ENCODE measurements at regions not wholly inside any gene's neighbourhood (a gene's known extent, or its start where the extent isn't known, plus 50 kb on each side); places are given as distances from the start of the nearest gene placed in this dataset.

GRCh38 chr1:5140962-5141361 lies 486.6 kb downstream of the AJAP1 start:
- ChIA-PET CTCF (no interaction called here), POLR2A (no interaction called here)
- no peaks in the 10 kb centered on the region for H3K4me1 ChIP-seq
- Mint-ChIP-seq H3K36me3 (ENCODE audit: insufficient read depth, unreplicated experiment) (no peaks in the 10 kb centered on the region), H3K9me3 (ENCODE audit: unreplicated experiment) (no peaks in the 10 kb centered on the region), H3K4me1 (ENCODE audit: low read depth, unreplicated experiment) (no peaks in the 10 kb centered on the region), H3K27me3 (ENCODE audit: insufficient read depth, unreplicated experiment) (peaks cover 13% of the 10 kb centered on the region), H3K4me3 (ENCODE audit: unreplicated experiment) (no peak overlapping the region), H3K27ac (ENCODE audit: unreplicated experiment) (no peak overlapping the region)
- DNase-seq, result no peak
- no peak overlapping the region for H3K4me3 ChIP-seq (ENCODE audit: low read depth, low read length)
- intact Hi-C loops (cut with micrococcal nuclease; ENCODE audit: unreplicated experiment), result no loop called here
- no peak for TF ChIP-seq CTCF (IDR thresholded peaks at IDR 0.05; ENCODE audit: insufficient read depth in 1 of 2, low read depth in 1 of 2, low read length in 1 of 2, severe bottlenecking in 1 of 2, unreplicated experiment in 1 of 2)
- H3K36me3 ChIP-seq (ENCODE audit: control insufficient read depth, insufficient read depth, low read length), result no peaks in the 10 kb centered on the region
- H3K27me3 ChIP-seq (replicated peaks; ENCODE audit: control insufficient read depth, insufficient read depth, low read length), result no peaks in the 10 kb centered on the region
- BruUV-seq (replicated peaks), result no TSS peak
- no peaks in the 10 kb centered on the region for H3K9me3 ChIP-seq

DNA sequence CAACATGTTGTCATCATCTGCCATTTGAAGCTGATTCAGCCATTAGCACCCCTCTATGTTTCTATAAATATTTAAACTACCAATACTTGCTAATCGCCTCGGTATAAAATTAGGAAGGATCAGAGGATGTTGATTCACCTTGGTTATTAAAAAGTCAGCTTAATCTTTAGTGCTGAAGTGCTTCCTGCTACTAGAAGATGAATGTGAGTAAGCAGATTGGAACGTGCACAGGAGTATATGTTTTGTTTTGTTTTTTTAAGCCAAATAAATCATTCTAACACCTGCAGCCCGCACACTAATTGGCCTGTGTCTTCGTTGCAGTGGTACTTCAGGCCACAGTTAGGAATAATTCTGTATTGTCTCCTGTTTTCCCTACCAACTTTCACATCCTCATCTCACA lies 485.7 kb downstream of the AJAP1 start:
- intact Hi-C loops (cut with micrococcal nuclease; ENCODE audit: unreplicated experiment), result no loop called here
- Histone ChIP-seq H3K36me3 (ENCODE audit: control insufficient read depth, insufficient read depth, low read length) (no peaks in the 10 kb centered on the region), H3K9me3 (no peaks in the 10 kb centered on the region), H3K27me3 (replicated peaks; ENCODE audit: control insufficient read depth, insufficient read depth, low read length) (no peaks in the 10 kb centered on the region), H3K4me1 (no peaks in the 10 kb centered on the region), H3K4me3 (ENCODE audit: low read depth, low read length) (no peak overlapping the region)
- DNase-seq, result no peak
- Mint-ChIP-seq H3K4me1 (ENCODE audit: low read depth, unreplicated experiment) (no peaks in the 10 kb centered on the region), H3K4me3 (ENCODE audit: unreplicated experiment) (no peak overlapping the region), H3K27ac (ENCODE audit: unreplicated experiment) (no peak overlapping the region), H3K36me3 (ENCODE audit: insufficient read depth, unreplicated experiment) (no peaks in the 10 kb centered on the region), H3K9me3 (ENCODE audit: unreplicated experiment) (no peaks in the 10 kb centered on the region), H3K27me3 (ENCODE audit: insufficient read depth, unreplicated experiment) (peaks cover 10% of the 10 kb centered on the region)
- BruUV-seq (replicated peaks), result no TSS peak
- ChIA-PET CTCF (no interaction called here), POLR2A (no interaction called here)
- TF ChIP-seq CTCF (IDR thresholded peaks at IDR 0.05; ENCODE audit: insufficient read depth in 1 of 2, low read depth in 1 of 2, low read length in 1 of 2, severe bottlenecking in 1 of 2, unreplicated experiment in 1 of 2), result no peak

DNA sequence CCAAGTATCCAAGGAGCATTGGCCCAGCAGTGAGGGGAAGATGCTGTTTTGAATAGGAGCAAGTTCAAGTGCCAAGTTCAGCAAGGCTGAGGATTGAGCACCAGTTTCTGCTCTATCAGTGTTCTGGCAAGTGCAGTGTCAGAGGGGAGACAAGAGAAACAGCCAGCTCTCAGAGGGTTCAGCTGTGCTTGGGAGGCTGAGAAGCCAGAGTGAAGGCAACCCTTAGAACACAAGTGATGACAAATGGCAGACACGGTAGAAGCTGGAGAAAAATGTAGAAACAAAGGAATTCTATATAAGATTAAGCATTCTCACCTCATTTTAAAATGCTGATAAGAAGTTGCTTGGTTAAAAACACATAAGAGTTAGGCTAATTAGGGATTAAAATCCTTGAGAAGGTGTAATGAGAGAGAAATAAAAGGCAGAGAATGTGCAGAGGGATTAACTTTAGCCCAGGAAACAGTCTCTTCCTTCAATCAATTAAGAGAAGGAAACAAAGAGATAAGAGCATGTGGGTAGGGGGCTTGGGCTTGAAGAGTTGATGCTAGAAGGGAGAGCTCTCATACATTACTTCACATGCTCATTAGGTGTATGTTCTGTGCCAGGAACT lies 475.4 kb downstream of the AJAP1 start:
- H3K27ac Mint-ChIP-seq (ENCODE audit: unreplicated experiment), result no peak overlapping the region
- Histone ChIP-seq H3K36me3 (ENCODE audit: control insufficient read depth, insufficient read depth, low read length) (no peaks in the 10 kb centered on the region), H3K27me3 (replicated peaks; ENCODE audit: control insufficient read depth, insufficient read depth, low read length) (no peaks in the 10 kb centered on the region), H3K9me3 (no peaks in the 10 kb centered on the region), H3K4me3 (ENCODE audit: low read depth, low read length) (no peak overlapping the region), H3K4me1 (no peaks in the 10 kb centered on the region)
- no peak for TF ChIP-seq CTCF (IDR thresholded peaks at IDR 0.05; ENCODE audit: insufficient read depth in 1 of 2, low read depth in 1 of 2, low read length in 1 of 2, severe bottlenecking in 1 of 2, unreplicated experiment in 1 of 2)
- no peaks in the 10 kb centered on the region for H3K36me3 Mint-ChIP-seq (ENCODE audit: insufficient read depth, unreplicated experiment)
- CTCF ChIA-PET, result no interaction called here
- peaks cover 8% of the 10 kb centered on the region for H3K9me3 Mint-ChIP-seq (ENCODE audit: unreplicated experiment)
- H3K4me1 Mint-ChIP-seq (ENCODE audit: low read depth, unreplicated experiment), result no peaks in the 10 kb centered on the region
- DNase-seq, result no peak
- peaks cover 3% of the 10 kb centered on the region for H3K27me3 Mint-ChIP-seq (ENCODE audit: insufficient read depth, unreplicated experiment)
- BruUV-seq (replicated peaks), result no TSS peak
- intact Hi-C loops (cut with micrococcal nuclease; ENCODE audit: unreplicated experiment), result no loop called here
- no peak overlapping the region for H3K4me3 Mint-ChIP-seq (ENCODE audit: unreplicated experiment)
- POLR2A ChIA-PET, result no interaction called here

All from Caco-2 (cell line).